ENCODE measurements at regions not wholly inside any gene's neighbourhood (a gene's known extent, or its start where the extent isn't known, plus 50 kb on each side); places are given as distances from the start of the nearest gene placed in this dataset.

- H3K27ac ChIP-seq (ENCODE audit: low read depth, low read length) = no peak overlapping the region
- H3K14ac ChIP-seq (ENCODE audit: insufficient read length) = no peak overlapping the region
- H2AFZ ChIP-seq (ENCODE audit: low read length) = no peak overlapping the region
- no peak overlapping the region for H2BK12ac ChIP-seq (ENCODE audit: low read depth, low read length)
- H2BK5ac ChIP-seq (ENCODE audit: low read depth, low read length) = no peak overlapping the region
- H3K27me3 ChIP-seq (replicated peaks in 1 of 4; ENCODE audit: control insufficient read depth in 3 of 4, extremely low read depth in 1 of 4, insufficient read depth in 3 of 4, low read length in 3 of 4) = no peaks in the 10 kb centered on the region
- POLR2A ChIA-PET (ENCODE audit: partially characterized antibody) = no interaction called here
- H3K79me2 ChIP-seq (ENCODE audit: control insufficient read depth in 1 of 2, insufficient read depth in 2 of 2, low read length in 2 of 2) = no peaks in the 10 kb centered on the region
- H2BK15ac ChIP-seq (ENCODE audit: low read length) = no peak overlapping the region
- H4K91ac ChIP-seq (replicated peaks; ENCODE audit: insufficient read length, low read length) = no peak overlapping the region
- no peak overlapping the region for H4K5ac ChIP-seq (ENCODE audit: insufficient read length, low read depth, low read length)
- H2BK120ac ChIP-seq (replicated peaks; ENCODE audit: low read depth, low read length) = no peak overlapping the region
- FAIRE-seq (no peak), DNase-seq (ENCODE audit: low read depth in 1 of 2, low spot score in 2 of 2) (no peak)
- no peak for TF ChIP-seq JUND (IDR thresholded peaks at IDR 0.05; ENCODE audit: low read length)
- TF ChIP-seq KDM1A (IDR thresholded peaks at IDR 0.05; ENCODE audit: borderline replicate concordance, low read length) = no peak
- TF ChIP-seq ATF2 (IDR thresholded peaks at IDR 0.05; ENCODE audit: low read length) = no peak
- TF ChIP-seq RNF2 (IDR thresholded peaks at IDR 0.05; ENCODE audit: borderline replicate concordance, low read depth, low read length, missing control alignments, poor library complexity, severe bottlenecking) = no peak
- no peak for TF ChIP-seq TBP (IDR thresholded peaks at IDR 0.05; ENCODE audit: low read depth, low read length)
- no peak for TF ChIP-seq SIRT6 (IDR thresholded peaks at IDR 0.05; ENCODE audit: low read length)
- TF ChIP-seq CBX8 (IDR thresholded peaks at IDR 0.05; ENCODE audit: borderline replicate concordance, low read depth, low read length) = no peak
- TF ChIP-seq SIX5 (IDR thresholded peaks at IDR 0.05; ENCODE audit: low read depth, low read length) = no peak
- TF ChIP-seq YY1 (IDR thresholded peaks at IDR 0.05; ENCODE audit: low read depth, low read length) = no peak
- no peak for TF ChIP-seq SRF (IDR thresholded peaks at IDR 0.05; ENCODE audit: low read depth, low read length)
- TF ChIP-seq TAF7 (optimal IDR thresholded peaks at IDR 0.05; ENCODE audit: borderline replicate concordance, low read depth, low read length) = no peak
- no peak overlapping the region for H3K18ac ChIP-seq (ENCODE audit: extremely low read depth, low read length)
- H3K23me2 ChIP-seq (ENCODE audit: low read depth, low read length) = no peaks in the 10 kb centered on the region
- H3K9ac ChIP-seq (replicated peaks in 1 of 4; ENCODE audit: extremely low read depth in 1 of 4, low read depth in 3 of 4, low read length in 3 of 4) = no peak overlapping the region
- no peaks in the 10 kb centered on the region for H3K4me1 ChIP-seq (replicated peaks in 1 of 4; ENCODE audit: control insufficient read depth in 3 of 4, insufficient read depth in 4 of 4, low read length in 3 of 4)
- no peaks in the 10 kb centered on the region for H3K79me1 ChIP-seq (ENCODE audit: low read depth, low read length)
- no peak overlapping the region for H3K4me2 ChIP-seq (ENCODE audit: insufficient read depth in 1 of 2, low read depth in 2 of 2, low read length in 2 of 2)
- H3K4ac ChIP-seq (replicated peaks; ENCODE audit: insufficient read length, low read depth, low read length) = no peak overlapping the region
- H2BK20ac ChIP-seq (ENCODE audit: low read length) = no peak overlapping the region
- H4K8ac ChIP-seq (ENCODE audit: extremely low read depth, insufficient read depth, low read length) = no peak overlapping the region
- H3K56ac ChIP-seq (replicated peaks; ENCODE audit: insufficient read length, low read depth, low read length) = no peak overlapping the region
- H2AK5ac ChIP-seq (ENCODE audit: low read depth, low read length) = no peak overlapping the region
- no peak overlapping the region for H3K23ac ChIP-seq (ENCODE audit: insufficient read length)
- H3K4me3 ChIP-seq (ENCODE audit: extremely low read depth in 1 of 4, insufficient read depth in 2 of 4, low read depth in 3 of 4, low read length in 4 of 4) = no peak overlapping the region
- WGBS, 2 experiments (ENCODE audit: extremely low coverage in 1 of 2, insufficient coverage in 1 of 2, insufficient read length in 1 of 2, insufficient replicate concordance in 2 of 2, low coverage in 1 of 2, low lambda C conversion rate in 2 of 2, missing lambda C conversion rate in 1 of 2) = 88% methylated on average over 2 of the region's 2 CpGs; no CpG with 5 or more reads in 1 of the 2 experiments
- no peaks in the 10 kb centered on the region for H3K9me3 ChIP-seq (ENCODE audit: insufficient read depth in 2 of 2, low read depth in 1 of 2, low read length in 1 of 2)
- CTCF ChIA-PET (ENCODE audit: partially characterized antibody) = no interaction called here
- H3K36me3 ChIP-seq (ENCODE audit: control insufficient read depth in 2 of 4, insufficient read depth in 4 of 4, low read length in 3 of 4) = no peaks in the 10 kb centered on the region
- H4K20me1 ChIP-seq (replicated peaks in 1 of 2; ENCODE audit: control insufficient read depth in 1 of 2, insufficient read depth in 2 of 2, low read length in 2 of 2) = no peaks in the 10 kb centered on the region
These were observed 113.6 kb downstream of the POLR2M start for GRCh38 chr15:57820119-57820518.

Data from H1 (cell line).